PFSK-1 (cell line): ENCODE measurements at regions not wholly inside any gene's neighbourhood (a gene's known extent, or its start where the extent isn't known, plus 50 kb on each side); places are given as distances from the start of the nearest gene placed in this dataset.

ENCODE experiments used
- FOXP2 ChIP-seq: optimal IDR thresholded peaks from 2 replicates; pipeline ENCODE3; 2011; ENCODE audit warnings: borderline replicate concordance, control low read depth, inconsistent platforms; ENCODE audit not compliant: insufficient read depth; ENCODE audit errors: extremely low read length, extremely low read depth
- POLR2AphosphoS5 ChIP-seq: IDR thresholded peaks from 2 replicates; pipeline ENCODE4 v1.6.1; 2012; ENCODE audit warnings: low read depth, mild to moderate bottlenecking, control low read depth, low read length, moderate library complexity
- REST ChIP-seq, 2 experiments: IDR thresholded peaks; 2 replicates each; pipeline versions ENCODE4 v1.6.1 to v1.8.0; 2011 to 2012; ENCODE audit warnings: low read depth in 2 of 2, low read length in 2 of 2, control low read depth in 1 of 2, inconsistent platforms in 1 of 2, mild to moderate bottlenecking in 1 of 2, moderate library complexity in 1 of 2; ENCODE audit not compliant: insufficient read depth in 1 of 2
- SIN3A ChIP-seq: IDR thresholded peaks from 2 replicates; pipeline ENCODE4 v1.6.1; 2012; ENCODE audit warnings: mild to moderate bottlenecking, low read length, moderate library complexity, borderline replicate concordance; ENCODE audit not compliant: insufficient read depth
- TAF1 ChIP-seq: IDR thresholded peaks from 2 replicates; pipeline ENCODE4 v1.6.1; 2012; ENCODE audit warnings: low read length, control low read depth, borderline replicate concordance; ENCODE audit not compliant: insufficient read depth

GRCh38 chr22:48704335-48704734 lies 1123.3 kb downstream of the BRD1 start:
- TF ChIP-seq POLR2AphosphoS5 (no peak), REST (IDR thresholded peaks at IDR 0.05; ENCODE audit: insufficient read depth in 1 of 2, low read depth in 2 of 2, low read length in 2 of 2) (no peak), FOXP2 (no peak), TAF1 (no peak), SIN3A (no peak)

- TF ChIP-seq REST (IDR thresholded peaks at IDR 0.05; ENCODE audit: insufficient read depth in 1 of 2, low read depth in 2 of 2, low read length in 2 of 2) = no peak
- TF ChIP-seq POLR2AphosphoS5 = no peak
Observed at GRCh38 chr22:48703265-48703941, 1124.3 kb downstream of the BRD1 start.

- TF ChIP-seq FOXP2 (no peak), TAF1 (no peak), REST (IDR thresholded peaks at IDR 0.05; ENCODE audit: insufficient read depth in 1 of 2, low read depth in 2 of 2, low read length in 2 of 2) (no peak), SIN3A (no peak), POLR2AphosphoS5 (no peak)
Observed at GRCh38 chr22:48702573-48703264, 1125.0 kb downstream of the BRD1 start.

DNA sequence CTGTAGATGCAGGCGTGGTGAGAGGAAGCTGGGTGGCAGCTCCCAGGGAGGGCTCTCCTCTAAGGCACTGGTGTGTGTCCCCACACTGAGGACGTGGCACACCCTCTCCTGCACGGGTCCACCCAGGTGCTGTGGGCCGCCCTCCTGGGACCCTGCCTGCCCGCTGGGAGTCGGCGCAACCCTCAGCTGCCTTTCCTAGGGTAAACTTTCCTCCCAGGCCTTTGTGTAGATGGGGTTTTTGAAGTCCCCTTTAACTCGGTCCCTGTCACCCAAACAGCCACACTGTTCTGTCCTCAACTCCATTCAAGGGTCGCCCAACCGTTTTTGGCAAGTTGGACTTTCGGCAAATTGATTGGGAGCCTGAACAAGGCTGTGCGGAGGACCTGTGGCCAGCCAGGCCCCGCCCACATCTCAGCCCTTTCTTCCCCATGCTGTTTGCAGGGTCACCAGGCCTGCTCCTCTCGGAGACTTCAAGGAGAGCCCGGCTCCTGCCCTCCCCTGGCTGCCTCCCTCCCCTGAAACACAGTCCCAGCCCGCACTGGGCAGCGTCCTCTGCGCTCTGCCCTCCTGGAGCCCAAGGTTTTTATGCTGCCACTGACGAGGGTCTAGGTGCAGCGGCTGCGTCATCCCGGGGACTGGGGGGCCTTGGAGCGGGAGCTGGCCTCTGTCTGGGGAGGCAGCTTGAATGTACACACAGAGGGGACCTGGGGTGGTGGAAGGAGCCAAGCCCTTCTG lies 1126.2 kb downstream of the BRD1 start:
- no peak for TF ChIP-seq POLR2AphosphoS5
- TF ChIP-seq TAF1 = no peak
- TF ChIP-seq SIN3A = no peak
- no peak for TF ChIP-seq FOXP2
- TF ChIP-seq REST (IDR thresholded peaks at IDR 0.05; ENCODE audit: insufficient read depth in 1 of 2, low read depth in 2 of 2, low read length in 2 of 2) = no peak
